NCI-H2081 (cell line): ENCODE measurements at regions not wholly inside any gene's neighbourhood (a gene's known extent, or its start where the extent isn't known, plus 50 kb on each side); places are given as distances from the start of the nearest gene placed in this dataset.
"Not testable (repeated sequence)": the region's sequence is repeated elsewhere in the genome, so short reads cannot be mapped to it uniquely, and the experiment has no call there.

Source experiments
- DNase-seq, 2 experiments: peaks; one replicate each; lab custom pipeline; 2025; lab: John Stamatoyannopoulos, UW

- no peak for DNase-seq
These were observed 74.6 kb downstream of the UTRN start for GRCh38 chr6:144359783-144360182.

- DNase-seq: no peak
These were observed 75.3 kb downstream of the UTRN start for GRCh38 chr6:144360401-144360800.

DNA sequence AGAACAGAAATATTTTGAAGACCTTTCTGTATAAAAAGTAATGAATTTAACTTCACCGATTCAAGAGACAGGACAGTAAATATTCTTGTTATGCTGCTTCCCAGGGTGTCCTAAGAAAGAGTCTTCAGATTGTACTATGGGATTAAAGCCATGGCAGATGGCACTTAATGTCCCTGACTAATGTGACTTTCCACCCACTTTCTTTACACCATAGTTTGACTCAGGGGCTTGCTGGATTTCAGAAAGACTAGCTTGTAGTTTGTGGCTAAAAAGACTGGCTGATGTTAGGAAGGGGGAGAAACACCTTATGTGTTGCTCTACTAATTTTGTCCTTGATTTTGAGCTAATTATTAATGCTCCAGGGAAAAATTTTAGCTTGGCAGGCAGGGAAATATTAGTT, 75.9 kb downstream of the UTRN start:
- no peak for DNase-seq

DNA sequence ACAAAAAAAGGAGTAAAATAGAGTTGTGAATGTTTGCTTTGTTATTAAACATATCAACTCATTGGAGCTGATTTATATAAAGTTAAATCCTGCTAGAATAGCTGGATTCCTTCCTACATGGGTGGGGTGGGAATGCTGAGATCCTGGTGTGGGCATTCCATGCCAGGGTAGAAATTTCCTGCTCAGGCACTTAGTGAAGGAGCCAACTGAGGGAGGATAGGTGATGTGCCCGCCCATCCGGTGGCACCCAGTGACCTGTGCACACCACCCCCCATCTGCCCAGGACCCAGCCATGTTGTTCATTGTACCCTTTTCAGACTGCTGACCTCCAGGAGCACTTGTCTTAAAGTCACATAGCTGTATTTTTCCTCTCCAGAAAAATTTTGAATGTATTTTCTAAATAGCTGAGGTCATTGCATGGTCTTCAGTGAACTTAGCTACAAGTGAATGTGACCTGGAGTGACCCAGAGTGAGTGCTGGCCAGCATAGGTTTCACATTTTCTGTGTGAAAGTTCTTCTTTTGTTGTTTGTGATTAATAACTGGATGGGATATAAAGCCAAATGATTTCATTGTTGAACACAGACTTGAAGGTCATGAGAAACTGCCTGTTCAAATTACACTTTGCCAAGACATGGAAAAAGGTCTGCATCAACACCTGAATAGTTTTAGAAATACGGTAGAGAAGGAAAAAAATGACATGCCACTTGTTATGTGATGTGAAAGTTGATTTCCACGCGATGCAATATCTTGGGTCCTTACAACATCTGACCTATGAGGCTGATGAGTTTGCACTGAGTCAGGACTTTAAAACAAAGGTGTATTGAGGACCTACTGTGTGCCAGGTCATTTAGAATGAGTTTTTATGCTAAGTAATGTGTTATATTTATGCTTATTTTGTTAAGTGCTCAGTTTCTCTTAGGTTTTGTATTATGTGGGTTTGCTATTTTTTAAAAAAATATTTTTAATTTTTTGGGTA, 77.2 kb downstream of the UTRN start:
- no peak for DNase-seq

DNA sequence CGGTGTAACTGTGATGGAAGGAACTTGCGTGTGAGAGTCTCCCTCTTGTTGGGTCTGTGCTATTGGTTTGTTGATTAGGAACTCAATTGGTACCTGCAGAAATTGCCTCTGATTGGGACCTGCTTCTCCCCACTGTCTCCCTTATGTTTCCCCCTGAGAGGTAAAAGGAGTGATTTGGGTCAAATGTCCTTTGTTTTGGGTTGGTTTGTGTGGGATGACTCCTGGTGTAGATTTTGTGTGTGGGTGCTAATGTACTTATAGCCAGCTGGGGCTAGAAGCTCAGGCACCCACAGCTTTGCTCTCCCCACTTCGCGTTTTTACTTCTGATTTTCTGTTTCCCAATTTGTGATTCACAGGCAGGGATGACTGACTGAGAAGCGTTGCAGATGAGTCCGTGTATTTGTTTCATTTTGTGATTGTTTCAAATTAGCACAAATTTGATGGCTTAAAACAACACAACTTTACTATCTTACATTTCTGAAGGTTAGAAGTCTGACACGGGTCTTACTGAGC, 79.1 kb downstream of the UTRN start:
- no peak for DNase-seq

- no peak for DNase-seq
These were observed 79.6 kb downstream of the UTRN start for GRCh38 chr6:144364782-144365181.

GRCh38 chr6:144365271-144365670, 80.1 kb downstream of the UTRN start:
- no peak for DNase-seq

GRCh38 chr6:144369696-144370095, 84.6 kb downstream of the UTRN start:
- not testable (repeated sequence) for DNase-seq

DNA sequence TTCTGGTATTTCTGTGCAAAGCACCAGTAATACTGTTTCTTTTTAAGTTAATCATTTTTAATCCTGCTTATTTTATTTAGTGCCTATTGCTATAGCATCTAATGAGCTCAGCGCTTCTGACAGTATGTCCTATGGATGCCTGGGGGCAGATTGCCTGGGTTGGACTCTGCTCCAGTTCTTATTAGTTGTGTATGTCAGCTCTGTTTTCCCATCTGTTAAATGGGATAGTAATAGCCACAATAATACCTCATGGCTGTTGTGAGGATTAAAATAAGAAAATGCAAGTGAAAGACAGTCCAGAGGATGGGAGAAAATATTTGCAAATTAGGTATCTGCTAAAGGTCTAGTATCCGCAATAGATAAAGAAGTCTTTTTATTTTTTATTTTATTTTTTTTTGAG, 87.0 kb downstream of the UTRN start:
- DNase-seq: no peak

DNA sequence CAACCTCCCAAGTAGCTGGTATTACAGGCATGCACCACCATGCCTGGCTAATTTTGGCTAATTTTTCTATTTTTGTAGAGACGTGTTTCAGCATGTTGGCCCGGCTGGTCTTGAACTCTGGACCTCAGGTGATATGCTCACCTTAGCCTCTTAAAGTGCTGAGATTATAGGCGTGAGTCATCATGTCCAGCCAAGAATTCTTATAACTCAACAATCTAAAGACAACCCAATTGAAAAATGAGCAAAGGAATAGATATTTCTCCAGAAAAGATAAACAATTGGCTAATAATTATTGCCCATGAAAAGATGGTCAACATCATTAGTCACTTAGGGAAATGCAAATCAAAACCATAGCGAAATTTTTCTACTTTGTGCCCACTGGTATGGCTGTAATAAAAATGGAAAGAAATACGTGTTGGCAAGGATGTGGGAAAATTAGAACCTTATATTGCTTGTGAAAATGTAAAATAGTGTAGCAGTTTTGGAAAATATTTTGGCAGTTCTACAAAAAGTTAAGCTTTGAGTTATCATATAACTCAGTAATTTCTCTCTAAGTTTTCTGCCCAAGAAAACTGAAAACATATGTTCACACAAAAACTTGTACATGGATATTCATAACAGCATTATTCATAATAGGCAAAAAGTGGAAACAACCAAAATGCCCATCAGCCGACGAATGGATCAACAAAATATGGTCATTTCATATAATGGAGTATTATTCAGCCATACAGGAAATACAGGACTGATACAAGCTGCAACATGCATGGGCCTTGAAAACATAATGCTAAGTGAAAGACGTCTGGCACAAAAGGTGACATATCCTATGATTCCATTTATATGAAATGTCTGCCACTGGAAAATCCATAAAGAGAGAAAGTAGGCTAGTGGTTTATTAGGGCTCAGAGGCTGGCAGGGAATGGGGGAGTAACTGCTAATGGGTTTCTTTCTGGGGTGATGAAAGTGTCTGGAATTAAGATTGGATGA, 87.8 kb downstream of the UTRN start:
- DNase-seq: no peak

GRCh38 chr6:144374525-144374924, 89.4 kb downstream of the UTRN start:
- DNase-seq: not testable (repeated sequence)

GRCh38 chr6:144377586-144378210, 92.6 kb downstream of the UTRN start:
- no peak for DNase-seq

DNA sequence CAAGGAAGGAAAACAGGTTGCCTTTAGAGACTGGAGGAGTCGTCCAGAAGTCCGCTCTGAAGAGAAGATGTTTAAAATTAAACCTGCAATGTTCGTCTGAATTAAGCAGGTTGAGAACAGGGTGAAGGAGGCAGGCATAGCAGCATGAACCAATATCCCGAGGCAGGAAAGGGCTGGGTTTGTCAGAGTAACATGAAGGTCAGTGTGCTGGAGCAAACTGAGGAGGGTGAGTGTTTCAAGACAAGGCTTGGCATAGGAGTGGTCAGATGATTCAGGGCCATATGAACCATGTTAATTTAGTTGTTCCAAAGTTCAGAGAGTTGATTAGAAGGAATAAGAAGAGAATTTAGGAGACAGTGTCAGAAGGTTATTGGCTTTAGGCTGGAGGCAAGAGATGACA, 93.3 kb downstream of the UTRN start:
- DNase-seq: no peak

DNA sequence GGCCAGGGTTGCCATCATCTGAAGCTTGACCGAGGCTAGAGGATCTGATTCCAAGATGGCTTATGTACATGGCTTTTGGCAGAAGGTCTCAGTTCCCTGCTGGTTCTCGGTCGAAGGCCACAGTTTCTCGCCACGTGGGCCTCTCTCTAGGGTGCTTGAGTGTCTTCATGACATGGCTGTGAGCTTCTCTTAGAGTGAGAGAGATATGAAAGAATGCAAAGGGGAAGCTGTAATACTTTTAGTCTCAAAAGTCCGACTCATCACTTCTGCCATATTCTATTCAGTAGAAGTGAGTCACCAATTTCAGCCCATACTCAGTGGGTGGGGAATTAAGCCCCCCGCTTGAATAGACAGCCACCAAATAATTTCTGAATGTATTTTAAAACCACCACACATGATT, 94.2 kb downstream of the UTRN start:
- no peak for DNase-seq

GRCh38 chr6:144381499-144381898, 96.4 kb downstream of the UTRN start:
- DNase-seq: not testable (repeated sequence)

DNA sequence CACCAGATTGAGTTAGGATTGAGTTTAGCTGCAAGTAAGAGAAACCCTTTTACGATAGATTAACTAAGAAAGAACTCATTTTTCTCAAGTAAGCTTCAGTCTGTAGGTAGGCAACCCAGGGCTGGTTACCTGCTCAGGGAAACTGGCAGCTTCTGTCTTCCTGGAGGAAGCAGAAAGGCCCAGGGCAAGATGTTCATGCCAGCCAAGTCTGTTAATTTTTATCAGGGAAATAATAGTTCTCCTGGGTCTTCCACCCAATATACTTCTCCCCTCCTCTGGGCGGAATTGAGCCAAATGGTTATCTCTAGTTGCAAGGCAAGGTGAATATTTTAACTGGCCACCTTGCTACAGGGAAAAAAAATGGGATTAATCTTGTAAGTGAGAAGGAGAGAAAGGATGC, 98.2 kb downstream of the UTRN start:
- no peak for DNase-seq

- no peak for DNase-seq
These were observed 99.3 kb downstream of the UTRN start for GRCh38 chr6:144384427-144384826.

DNA sequence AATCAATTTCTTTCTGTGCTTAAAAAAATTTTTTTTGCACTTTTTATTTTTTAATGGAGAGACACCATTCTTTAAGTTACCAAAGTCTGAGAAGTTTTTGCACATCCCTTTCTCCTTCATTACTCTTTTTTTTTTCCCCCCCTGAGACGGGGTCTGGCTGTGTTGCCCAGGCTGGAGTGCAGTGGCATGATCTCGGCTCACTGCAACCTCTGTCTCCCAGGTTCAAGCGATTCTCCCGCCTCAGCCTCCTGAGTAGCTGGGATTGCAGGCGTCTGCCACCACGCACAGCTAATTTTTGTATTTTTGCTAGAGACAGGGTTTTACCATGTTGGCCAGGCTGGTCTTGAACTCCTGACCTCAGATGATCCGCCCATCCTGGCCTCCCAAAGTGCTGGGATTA, 104.3 kb downstream of the UTRN start:
- not testable (repeated sequence) for DNase-seq

- DNase-seq: no peak
These were observed 105.1 kb downstream of the UTRN start for GRCh38 chr6:144390202-144390601.

DNA sequence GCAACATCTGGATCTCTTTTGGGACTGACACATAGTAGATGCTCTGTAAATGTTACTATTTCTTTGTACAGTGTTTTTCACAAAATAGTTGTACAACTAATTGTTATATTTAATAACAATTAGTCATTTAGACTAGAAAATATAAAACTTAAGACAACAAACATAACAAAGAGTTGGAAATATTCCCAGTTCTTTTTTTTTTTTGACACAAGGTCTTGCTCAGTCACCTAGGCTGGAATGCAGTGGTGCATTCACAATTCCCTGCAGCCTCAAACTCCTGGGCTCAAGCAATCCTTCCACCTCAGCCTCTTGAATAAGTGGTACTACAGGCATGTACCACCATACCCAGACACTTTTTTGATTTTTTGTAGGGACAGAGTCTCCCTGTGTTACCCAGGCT, 105.8 kb downstream of the UTRN start:
- no peak for DNase-seq

GRCh38 chr6:144392536-144392935, 107.4 kb downstream of the UTRN start:
- no peak for DNase-seq

- DNase-seq: no peak
These were observed 109.1 kb downstream of the UTRN start for GRCh38 chr6:144394210-144394609.
